Transverse colon (tissue), 4 donors: ENCODE measurements at regions not wholly inside any gene's neighbourhood (a gene's known extent, or its start where the extent isn't known, plus 50 kb on each side); places are given as distances from the start of the nearest gene placed in this dataset.

ENCODE experiments used
- EP300 ChIP-seq: sonication (generic); formaldehyde crosslinking; IDR thresholded peaks from one replicate; pipeline ENCODE4 v1.6.1; 2017; ENCODE audit warnings: antibody characterized with exemption, low read depth
- POLR2A ChIP-seq: fragments of 450-650 bp; IDR thresholded peaks from one replicate; pipeline ENCODE4 v1.6.1; 2016; ENCODE audit warnings: antibody characterized with exemption, mild to moderate bottlenecking, moderate library complexity
- POLR2AphosphoS5 ChIP-seq, 3 donors: sonication (generic); formaldehyde crosslinking; IDR thresholded peaks; one replicate each; pipeline ENCODE4 v1.6.1; 2016; ENCODE audit warnings: antibody characterized with exemption in 3 of 3
- TF ChIP-seq, protein P1 (sequence below), 5 experiments: fragments of 200-600 bp in 3 of 5; fragments of 450-650 bp in 2 of 5; sonication (generic) in 3 of 5; IDR thresholded peaks; 1 replicate in 2 of 5; 2 replicates in 3 of 5; pipeline ENCODE4 v1.5.1; 2016 to 2017; ENCODE audit warnings: antibody characterized with exemption in 5 of 5, inconsistent platforms in 3 of 5, mild to moderate bottlenecking in 2 of 5, moderate library complexity in 1 of 5

DNA sequence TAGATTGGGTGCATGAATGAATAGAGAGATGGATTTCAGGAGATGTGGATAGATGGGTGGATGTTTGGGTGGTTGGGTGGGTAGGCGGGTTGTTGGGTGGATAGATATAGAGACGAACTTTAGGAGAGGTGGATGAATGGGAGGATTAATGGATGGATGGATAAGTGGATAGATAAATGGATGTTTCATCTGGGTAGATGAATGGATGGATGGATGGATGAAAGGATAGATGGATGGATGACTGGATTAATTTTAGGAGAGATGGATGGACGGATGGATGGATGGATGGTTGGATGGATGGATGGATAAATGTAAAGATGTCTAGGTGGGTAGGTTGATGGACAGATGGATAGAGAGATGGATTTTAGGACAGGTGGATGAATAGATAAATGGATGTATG is 511.3 kb downstream of the MIAT start:
- TF ChIP-seq, protein P1, sequence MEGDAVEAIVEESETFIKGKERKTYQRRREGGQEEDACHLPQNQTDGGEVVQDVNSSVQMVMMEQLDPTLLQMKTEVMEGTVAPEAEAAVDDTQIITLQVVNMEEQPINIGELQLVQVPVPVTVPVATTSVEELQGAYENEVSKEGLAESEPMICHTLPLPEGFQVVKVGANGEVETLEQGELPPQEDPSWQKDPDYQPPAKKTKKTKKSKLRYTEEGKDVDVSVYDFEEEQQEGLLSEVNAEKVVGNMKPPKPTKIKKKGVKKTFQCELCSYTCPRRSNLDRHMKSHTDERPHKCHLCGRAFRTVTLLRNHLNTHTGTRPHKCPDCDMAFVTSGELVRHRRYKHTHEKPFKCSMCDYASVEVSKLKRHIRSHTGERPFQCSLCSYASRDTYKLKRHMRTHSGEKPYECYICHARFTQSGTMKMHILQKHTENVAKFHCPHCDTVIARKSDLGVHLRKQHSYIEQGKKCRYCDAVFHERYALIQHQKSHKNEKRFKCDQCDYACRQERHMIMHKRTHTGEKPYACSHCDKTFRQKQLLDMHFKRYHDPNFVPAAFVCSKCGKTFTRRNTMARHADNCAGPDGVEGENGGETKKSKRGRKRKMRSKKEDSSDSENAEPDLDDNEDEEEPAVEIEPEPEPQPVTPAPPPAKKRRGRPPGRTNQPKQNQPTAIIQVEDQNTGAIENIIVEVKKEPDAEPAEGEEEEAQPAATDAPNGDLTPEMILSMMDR (IDR thresholded peaks at IDR 0.05), result no peak
- TF ChIP-seq EP300 (no peak), POLR2A (no peak), POLR2AphosphoS5 (IDR thresholded peaks at IDR 0.05) (no peak)
